NCI-H2107 treated with DMSO at 0.1 percent for 48 hours (cell line): ENCODE measurements at regions not wholly inside any gene's neighbourhood (a gene's known extent, or its start where the extent isn't known, plus 50 kb on each side); places are given as distances from the start of the nearest gene placed in this dataset.
A peak's percentile ranks its signal among the peaks of the same experiment; 100 is the strongest.
"Not testable (repeated sequence)": the region's sequence is repeated elsewhere in the genome, so short reads cannot be mapped to it uniquely, and the experiment has no call there.

Experiments
- DNase-seq: peaks from one replicate; lab custom pipeline; 2025; ENCODE audit not compliant: unreplicated experiment; lab: John Stamatoyannopoulos, UW

DNA sequence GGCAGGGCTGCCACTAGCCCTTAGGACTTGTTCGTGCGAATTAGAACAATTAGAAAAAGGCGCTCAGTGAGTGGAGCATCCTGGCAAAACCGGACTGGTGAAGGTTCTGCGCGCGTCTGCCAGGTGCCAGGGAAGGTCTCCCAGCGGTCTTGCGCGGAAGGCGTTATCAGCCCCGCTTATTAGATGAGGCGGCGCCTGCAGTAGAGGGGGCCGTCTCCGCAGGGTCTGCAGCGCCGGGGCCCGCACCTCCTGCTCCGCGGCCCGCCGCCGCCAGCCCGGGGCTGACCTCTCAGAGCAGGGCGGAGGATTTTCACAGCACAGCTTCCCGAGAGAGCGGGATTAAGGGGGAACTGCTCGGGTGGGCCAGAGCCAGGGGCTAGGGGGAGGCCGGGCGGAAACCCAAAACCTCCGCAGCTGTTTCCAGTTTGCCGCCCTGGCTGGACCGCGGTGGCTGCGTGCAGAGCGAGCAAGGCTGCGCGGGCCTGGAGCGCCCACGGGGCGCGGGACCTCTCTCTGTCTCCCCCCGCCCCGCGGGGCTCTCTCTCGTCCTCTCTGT, 155.2 kb downstream of the FOXD2 start:
- DNase-seq, result no peak

DNA sequence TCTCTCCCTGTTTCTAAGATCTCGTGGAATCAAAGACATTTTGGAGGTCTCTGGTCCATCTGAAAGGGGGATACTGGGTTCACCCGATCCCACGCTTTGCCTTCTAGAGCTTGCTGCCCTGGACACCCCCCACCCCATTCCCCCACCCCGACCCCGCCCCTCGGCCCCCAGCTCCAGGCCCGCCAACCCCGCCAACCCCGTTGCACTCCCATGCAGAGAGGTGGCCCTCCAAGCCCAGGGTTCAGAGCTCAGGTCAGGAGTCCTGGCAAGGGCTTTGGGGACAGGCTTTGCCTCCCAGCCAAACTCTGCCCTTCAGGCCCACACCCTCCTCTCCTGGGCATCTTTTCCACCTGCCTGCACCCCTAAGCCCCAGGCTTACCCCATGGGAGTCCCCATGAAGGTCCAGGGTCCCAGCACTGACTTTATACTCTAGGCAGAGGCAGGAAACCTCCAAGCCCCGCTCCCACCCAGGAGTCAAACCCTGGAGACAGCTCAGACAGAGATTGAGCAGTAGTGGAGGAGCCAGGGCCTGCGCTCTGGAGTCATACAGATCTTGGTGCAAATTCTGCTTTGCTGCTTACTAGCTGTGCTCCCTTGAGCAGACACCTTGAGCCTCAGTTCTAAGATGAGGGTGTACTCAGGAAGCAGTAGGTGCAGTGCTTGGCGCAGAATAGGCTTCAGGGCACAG, 155.9 kb downstream of the FOXD2 start:
- DNase-seq, result no peak

DNA sequence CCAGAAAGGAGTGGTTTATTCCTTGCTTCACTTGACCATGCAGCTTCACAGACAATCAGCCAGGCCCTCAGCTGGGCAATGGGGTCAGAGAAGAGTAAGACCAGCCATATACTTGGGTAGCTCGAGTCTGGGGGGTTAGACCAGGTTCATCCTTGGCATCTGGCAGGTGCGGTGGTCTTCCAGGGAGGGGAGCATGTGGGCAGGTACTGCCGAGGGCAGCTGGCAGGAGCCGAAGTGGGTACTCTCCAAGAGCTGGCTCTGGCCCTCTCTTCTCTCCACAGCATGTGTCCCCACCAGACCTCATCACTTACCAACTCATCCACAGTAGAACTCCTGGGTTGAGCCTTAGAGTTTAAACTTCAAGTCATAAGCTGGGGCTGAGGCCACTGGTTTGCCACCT, 156.8 kb downstream of the FOXD2 start:
- DNase-seq, result no peak

DNA sequence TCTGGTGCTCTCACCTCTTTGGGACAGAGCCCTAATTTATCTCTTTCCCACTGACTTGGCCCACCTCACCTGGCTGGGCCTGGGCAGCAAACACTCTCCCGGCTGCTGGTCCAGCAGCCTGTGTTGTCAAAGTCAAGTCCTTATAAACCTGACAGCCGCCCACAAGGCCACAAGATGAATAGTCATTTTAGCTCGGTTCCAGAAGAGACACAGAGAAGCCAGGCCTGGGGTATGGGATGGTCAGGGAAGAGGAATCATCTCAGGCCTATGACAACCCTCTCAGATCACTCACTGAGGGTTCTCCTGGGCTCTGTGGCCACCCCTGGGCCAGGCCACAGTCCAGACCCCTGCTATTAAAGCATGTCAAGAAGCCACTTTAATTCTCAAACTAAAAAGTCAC, 158.5 kb downstream of the FOXD2 start:
- no peak for DNase-seq

DNA sequence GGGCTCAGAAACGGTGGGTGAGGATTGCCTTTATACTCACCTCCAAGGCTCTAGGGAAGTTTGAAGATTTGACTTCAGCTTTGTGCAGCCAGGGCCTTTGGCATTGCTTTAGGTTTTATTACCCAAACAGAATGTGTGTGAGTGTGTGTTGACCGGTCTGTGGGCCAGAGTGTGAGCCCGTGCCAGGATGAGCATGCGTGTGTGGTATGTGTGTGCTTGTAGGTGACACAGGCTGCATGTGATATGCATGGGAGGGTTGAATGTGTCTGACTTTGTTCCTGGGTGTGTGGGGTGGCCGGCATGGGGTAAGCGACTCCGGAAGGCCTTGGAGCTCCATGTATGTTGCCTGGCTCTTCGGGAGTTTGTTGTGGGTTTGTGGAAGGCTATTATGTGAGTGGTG, 160.5 kb downstream of the FOXD2 start:
- DNase-seq, result no peak

DNA sequence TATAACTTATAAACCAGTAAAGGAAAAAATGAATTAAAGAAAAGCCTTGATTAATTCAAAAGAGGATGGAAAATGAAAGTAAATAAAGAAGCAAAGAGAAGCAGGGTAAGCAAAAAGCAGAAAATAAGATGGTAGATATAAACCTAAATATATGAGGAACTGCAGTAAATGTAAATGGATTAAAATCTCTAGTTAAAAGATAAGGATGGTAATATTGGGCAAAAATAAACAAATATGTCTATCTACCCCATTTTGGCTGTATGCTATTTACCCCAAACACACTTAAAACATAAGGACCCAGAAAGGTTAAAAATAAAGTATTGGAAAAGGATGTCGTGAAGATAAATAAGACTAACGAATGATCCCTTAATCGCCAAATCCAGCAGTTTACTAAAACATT, 161.9 kb downstream of the FOXD2 start:
- no peak for DNase-seq

DNA sequence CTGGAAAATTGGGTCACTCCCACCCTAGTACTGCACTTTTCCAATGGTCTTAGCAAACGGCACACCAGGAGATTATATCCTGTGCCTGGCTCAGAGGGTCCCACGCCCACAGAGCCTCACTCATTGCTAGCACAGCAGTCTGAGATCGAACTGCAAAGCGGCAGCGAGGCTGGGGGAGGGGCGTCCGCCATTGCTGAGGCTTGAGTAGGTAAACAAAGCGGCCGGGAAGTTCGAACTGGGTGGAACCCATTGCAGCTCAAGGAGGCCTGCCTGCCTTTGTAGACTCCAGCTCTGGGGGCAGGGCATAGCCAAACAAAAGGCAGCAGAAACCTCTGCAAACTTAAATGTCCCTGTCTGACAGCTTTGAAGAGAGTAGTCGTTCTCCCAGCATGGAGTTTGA, 164.6 kb downstream of the FOXD2 start:
- not testable (repeated sequence) for DNase-seq

DNA sequence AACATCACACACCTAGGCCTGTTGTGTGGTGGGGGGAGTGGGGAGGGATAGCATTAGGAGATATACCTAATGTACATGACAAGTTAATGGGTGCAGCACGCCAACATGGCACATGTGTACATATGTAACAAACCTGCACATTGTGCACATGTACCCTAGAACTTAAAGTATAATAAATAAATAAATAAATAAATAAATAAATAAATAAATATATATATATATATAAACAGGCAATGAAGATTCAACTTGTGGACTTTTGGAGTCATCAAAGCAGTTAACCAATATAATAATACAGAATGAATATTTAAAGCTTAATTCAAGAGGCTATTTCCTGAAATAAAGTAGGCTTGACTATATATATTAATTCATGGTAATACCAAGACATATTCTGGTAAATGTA, 167.0 kb downstream of the FOXD2 start:
- DNase-seq, result not testable (repeated sequence)

DNA sequence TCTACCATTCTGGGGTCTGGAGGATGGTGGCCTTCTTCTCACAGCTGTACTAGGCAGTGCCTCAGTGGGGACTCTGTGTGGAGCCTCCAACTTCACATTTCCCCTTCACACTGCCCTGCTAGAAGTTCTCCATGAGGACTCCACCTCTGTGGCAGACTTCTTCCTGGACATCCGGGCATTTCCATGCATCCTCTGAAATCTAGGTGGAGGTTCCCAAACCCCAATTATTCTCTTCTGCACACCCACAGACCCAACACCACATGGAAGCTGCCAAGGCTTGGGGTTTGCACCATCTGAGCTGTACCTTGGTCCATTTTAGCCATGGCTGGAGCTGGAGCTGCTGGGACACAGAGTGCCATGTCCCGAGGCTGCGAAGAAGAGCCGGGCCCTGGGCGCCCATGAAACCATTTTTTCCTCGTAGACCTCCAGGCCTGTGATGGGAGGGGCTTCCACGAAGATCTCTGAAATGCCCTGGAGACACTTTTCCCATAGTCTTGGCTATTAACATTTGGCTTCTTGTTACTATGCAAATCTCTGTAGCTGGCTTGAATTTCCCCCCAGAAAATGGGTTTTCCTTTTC, 170.5 kb downstream of the FOXD2 start:
- DNase-seq, result no peak

DNA sequence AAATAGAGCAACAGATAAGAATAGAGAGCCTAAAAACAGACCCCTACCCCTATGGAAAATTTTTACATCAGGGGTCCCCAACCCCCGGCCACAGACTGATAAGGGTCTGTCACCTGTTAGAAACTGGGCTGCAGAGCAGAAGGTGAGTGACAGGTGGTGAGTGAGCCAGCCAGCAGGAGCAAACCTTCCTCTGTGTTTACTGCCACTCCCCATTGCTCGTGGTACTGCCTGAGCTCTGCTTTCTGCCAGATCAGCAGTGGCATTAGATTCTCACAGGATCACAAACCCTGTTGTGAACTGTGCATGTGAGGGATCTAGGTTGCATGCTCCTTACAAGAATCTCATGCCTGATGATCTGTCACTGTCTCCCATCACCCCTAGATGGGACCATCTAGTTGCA, 174.1 kb downstream of the FOXD2 start:
- no peak for DNase-seq

DNA sequence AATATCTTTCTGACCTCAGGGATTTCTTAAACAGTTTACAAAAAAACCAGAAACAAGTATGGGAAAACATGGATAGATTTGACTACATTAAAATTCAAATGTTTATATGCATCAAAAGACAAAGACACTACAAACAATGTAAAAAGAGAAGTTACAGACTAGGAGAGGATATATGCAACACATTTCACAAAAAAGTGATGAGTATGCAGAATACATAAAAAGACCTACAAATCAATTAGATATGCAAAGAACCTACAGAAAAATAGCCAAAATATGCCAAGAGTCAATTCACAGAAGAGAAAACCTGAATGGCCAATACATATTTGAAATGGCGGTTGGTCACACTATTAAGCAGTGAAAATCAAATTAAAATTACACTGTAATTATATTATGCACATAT, 175.0 kb downstream of the FOXD2 start:
- DNase-seq, result no peak

DNA sequence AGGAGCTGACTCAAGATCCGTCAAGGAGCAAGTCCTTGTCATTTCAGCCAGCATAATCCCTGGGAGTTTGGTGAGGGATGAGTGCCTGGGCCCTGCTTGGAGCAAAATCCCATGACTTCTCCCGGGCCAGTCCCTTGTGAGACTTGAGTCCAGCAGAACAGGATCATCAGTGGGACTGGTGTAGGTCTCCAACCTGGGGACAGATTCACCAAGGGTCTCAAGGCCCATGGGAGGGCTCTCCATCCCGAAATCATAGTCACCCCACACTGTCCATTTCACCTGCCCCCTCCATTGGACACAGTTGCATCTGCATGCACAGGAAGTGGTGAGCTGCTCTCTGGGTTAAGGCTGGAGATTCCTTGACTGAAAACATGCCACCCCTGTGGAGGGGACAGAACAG, 178.2 kb downstream of the FOXD2 start:
- DNase-seq, result no peak

DNA sequence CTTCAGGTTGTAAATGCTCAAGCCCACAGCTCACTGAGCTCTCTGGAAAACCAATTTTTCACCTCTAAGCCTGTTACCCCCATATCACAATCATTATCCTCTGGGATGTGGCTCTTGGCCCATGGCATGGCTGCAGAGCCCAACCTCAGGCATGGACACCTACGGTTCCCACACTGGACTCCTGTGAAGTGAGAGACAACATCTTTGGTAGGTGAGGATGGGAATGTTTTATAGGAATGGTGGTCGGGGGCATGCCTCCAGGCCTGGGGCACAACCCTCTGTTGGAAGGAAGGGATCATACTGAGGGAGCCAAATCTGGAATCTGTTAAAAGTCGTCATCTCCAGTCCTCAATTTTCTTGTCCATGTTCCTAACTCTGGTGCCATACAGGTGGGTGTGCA, 179.1 kb downstream of the FOXD2 start:
- DNase-seq, result no peak

DNA sequence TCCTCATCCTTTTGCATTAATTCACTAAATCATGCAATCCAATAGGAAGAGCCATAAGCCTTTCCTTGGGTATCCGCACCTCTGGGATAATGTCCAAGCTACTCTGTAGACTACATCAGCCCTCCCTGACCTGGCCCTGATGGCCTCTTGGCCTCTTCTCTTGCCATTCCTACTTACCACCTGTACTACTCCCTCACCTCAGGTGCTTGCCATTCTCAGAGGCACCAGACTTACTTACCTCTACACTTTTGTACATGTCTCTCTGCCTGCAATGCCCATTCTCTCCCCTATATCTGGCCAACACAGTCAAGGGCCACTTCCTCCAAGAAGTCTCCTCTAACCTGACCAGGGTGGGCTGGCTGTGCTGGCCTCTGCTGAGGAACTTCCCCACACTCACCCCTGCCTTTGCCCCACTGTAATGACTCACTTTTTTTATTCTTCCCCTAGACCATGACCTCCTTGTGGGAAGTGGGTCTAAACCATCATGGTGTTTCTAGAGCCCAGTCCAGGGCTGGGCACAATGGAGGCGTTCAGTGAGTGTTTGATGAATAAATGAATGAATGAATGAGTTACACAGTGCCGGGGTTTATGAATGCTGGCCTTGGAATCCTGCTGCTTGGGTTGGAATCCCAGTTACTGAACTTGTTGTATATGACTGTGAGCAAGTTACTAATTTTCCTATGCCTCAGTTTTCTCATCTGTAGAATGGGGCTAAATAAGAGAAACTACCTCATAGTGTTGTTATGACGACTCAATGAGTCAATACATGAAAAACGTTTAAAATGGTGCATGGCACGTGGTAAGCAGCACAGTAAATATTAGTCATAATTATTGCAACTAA, 179.8 kb downstream of the FOXD2 start:
- no peak for DNase-seq

DNA sequence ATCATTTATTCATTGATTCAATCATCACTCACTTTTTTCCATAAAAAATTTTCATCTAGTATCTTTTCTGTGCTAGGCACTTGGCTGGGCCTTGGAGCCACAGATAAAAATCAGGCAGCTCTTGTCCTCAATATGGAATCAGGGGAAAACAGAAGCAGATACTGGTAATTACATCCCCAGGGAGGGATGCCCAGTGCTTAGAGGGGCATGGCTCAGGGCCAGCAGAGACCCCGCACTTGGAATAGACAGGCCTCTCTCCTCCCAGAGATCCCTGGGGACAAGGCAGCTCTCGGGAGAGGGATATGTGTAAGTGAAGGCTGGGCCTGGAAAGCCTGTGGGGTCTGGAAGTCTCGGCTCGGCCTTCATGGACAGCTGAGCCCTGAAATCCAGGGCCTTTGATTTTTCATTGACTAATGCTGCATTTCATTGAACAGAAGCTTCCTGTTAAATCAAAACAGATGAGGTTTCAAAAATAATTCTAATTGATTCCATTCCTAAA, 180.4 kb downstream of the FOXD2 start:
- DNase-seq, result no peak

DNA sequence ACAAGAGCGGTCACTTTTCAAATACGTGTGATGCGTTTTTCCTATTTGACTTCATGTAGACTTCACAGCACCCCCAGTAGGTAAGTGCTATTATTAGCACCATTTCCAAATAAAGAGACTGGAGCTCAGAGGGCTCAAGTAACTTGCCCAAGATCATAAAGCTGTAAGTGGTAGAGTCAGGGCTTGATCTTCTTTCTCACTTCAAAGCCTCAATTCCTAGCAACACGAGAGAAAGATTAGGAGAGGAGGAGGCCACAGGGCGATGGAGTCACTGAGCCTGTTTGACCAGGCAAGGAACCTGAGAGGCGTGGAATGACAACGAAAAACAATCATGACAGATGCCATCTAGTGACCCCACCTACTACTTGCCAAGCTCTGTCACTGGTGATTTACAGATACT, 181.0 kb downstream of the FOXD2 start:
- DNase-seq, result no peak

DNA sequence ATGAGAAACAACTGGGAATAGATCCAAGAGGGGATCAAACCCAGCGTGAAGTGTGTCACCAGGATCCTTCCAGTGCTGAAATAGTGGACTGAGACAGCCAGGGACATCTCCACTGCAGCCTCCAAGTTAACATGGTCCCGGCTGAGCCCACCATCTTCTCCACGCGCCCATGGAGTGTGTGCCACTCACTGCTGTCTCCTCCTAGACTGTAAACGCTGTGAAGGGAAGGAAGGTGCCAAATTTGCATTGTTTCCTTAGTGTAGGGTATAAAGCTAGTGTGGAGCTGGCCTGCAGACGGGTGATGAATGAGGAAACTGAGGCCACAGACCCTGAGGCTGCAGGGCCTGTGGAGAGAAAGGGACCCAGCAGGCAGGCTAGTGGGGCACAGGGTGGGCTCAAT, 183.6 kb downstream of the FOXD2 start:
- DNase-seq, result no peak

DNA sequence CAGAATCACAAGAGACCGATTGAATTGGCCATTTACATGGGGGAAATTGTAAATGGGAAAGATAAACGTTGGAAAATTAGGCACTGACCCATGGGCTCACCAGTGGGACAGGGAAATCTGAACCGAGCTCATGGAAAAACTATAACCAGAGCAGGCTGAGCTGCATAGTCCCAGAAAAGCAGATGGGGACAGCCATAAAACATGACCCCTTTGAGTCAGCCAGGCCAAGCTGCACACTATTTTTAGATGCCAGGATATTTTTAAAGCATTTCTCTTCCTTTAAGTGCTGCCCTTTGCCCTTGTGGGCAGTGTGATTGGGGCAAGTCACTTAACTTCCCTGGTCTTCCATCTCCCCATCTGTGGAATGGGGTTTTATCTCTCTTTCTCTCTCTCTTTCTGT, 184.1 kb downstream of the FOXD2 start:
- DNase-seq, result no peak

DNA sequence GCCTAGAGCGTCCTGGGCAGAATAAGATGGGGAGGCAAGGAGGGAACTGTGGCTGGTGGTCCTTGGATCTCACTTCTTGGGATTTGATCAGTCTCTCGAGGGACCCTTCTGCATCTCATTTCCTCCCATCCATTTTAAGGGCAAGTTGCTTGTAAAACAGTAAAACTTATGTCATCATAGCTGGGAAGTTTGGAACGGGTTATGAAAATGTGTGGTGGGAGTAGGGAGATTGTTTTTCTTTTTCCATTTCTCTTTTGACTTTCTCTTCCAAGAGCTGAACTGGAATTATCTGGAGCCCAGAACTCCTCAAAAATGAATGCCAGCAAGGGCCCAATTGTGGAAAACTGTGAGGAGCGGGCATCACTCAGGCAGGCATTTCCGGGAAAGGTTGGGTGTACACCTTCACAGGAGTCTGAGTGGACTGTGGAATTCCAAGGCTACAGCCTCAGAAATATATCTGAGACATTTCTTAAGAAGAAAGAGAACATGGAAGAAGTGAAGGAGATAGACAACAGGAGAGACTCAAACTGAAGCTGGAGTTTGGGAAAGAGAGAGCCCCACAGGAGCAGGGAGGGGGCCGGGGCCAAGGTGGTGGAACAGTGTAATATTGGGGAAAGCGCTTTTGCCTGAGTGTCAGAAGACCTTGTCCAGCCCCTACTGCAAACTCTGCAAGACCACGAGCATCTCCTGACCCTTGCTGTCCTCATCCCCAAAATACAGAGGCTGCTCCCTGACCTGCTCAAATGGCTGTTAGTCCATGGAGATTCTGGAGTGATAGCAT, 185.1 kb downstream of the FOXD2 start:
- DNase-seq, result no peak

DNA sequence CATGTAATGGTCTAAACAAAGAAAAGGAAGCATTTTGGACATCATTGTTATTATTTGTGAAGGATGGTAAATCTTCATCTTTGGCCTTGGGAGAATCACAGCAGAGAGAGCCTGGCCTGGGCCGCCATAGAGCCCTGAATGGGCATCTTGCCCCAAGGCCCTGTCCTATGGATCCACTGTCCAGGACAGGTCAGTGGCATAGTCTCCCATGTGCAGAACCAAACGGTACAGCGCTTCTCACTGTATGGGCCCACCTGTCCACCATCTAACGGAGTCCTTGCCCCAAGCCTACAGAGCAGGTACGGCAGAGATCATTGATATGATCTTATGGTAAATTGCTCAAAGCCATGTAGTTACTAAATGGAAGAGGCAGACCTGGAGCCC, 185.7 kb downstream of the FOXD2 start:
- no peak for DNase-seq

DNA sequence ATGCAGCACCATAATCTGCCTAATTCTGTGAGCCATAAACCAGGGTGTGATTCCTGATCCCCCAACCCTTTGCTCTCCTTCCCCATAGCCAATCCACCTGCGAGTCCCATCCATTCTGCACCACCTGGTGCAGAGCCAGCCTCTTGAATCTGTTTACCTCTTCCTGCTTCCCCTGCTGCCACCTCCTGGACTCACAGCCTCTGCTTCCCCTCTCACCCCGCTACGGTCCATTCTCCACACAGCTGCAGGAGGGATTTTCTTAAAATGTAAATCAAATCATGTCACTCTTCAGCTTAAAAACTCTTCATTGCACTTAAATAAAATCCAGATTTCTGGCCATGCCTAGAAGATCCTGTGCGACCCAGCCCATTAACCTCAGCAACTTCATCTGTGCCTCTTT, 186.7 kb downstream of the FOXD2 start:
- peak; percentile 2 for DNase-seq
